ENCODE measurements at regions not wholly inside any gene's neighbourhood (a gene's known extent, or its start where the extent isn't known, plus 50 kb on each side); places are given as distances from the start of the nearest gene placed in this dataset.

DNA sequence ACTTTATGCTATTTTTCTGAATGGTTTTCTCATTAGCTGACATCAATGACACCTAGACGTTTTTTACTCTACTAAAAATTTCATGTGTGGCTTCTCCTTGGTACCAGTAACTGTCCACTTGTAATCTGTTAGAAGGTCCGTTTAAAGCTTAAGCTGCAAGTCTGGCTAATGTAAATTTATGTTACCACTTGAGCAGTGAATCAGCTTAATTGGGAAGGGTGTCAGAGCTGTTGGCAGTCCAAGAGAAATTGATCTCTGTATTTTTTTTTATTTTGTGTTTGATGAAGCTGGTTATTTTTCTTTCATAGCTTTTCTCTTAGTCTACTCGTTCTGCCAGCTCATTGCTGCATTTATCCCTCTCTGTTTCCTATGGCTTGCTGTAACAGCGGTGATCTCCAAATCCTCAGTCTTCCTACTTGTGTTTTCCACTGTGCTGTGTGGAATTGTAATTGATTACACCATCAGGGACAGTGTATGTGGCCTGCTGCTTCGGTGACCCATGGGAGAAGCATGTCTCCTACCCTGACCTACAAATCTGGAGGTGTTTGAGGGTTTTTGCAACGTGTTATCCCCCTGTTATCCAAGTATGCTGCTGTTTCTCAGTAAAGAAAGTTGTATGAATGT is 724.2 kb upstream of the REG3G start:
- Histone ChIP-seq H3K9ac (ENCODE audit: low read length) (no peak overlapping the region), H3K36me3 (ENCODE audit: control insufficient read depth, insufficient read depth, low read length) (no peaks in the 10 kb centered on the region), H3K27me3 (ENCODE audit: control insufficient read depth, insufficient read depth, low read length) (no peaks in the 10 kb centered on the region), H3K27ac (ENCODE audit: low read depth, low read length) (no peak overlapping the region), H3K4me3 (ENCODE audit: low read length) (no peak overlapping the region), H3K4me1 (ENCODE audit: control insufficient read depth, insufficient read depth, low read length) (no peaks in the 10 kb centered on the region)

DNA sequence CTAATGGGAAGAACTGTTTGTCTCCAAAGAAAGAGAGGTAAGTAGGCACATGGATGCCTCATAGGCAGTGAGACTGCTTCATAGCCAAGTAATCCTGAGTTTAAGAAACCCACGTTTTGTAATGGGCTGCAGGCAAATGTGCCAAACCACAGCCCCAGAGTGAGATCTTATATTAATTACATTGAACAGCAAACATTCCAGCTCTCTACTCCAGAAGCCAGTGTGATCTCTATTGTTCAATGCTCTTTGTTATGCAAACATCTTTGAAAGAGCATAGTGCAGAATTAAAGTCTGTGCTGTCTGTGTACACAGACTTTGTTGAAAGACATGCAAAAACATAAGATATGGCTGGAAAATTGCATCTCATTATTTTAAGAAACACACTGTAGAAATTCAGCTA is 720.8 kb upstream of the REG3G start:
- H3K27me3 ChIP-seq (ENCODE audit: control insufficient read depth, insufficient read depth, low read length) = no peaks in the 10 kb centered on the region
- H3K36me3 ChIP-seq (ENCODE audit: control insufficient read depth, insufficient read depth, low read length) = no peaks in the 10 kb centered on the region
- no peak overlapping the region for H3K9ac ChIP-seq (ENCODE audit: low read length)
- no peaks in the 10 kb centered on the region for H3K4me1 ChIP-seq (ENCODE audit: control insufficient read depth, insufficient read depth, low read length)
- H3K4me3 ChIP-seq (ENCODE audit: low read length) = no peak overlapping the region
- no peak overlapping the region for H3K27ac ChIP-seq (ENCODE audit: low read depth, low read length)

DNA sequence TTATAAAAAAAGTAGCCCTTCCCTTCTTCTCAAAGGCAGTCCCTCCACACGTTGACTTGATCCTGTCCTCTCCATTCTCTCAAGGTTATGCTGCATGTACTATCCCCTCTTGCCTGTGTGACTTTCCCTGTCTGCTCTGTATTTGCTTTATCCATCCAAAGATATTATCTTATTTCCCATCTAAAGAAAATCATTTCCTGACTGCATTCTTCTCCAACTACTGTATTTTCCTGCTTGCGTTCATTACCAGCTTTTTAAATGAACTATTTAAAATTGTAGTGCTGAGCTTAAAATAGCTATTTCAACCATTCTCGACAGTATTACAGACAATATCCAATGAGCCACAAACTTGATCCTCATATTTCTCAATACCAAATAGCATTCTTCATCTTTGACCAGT is 716.0 kb upstream of the REG3G start:
- H3K27me3 ChIP-seq (ENCODE audit: control insufficient read depth, insufficient read depth, low read length) = no peaks in the 10 kb centered on the region
- H3K9ac ChIP-seq (ENCODE audit: low read length) = no peak overlapping the region
- H3K36me3 ChIP-seq (ENCODE audit: control insufficient read depth, insufficient read depth, low read length) = no peaks in the 10 kb centered on the region
- H3K27ac ChIP-seq (ENCODE audit: low read depth, low read length) = no peak overlapping the region
- no peak overlapping the region for H3K4me3 ChIP-seq (ENCODE audit: low read length)
- H3K4me1 ChIP-seq (ENCODE audit: control insufficient read depth, insufficient read depth, low read length) = no peaks in the 10 kb centered on the region

DNA sequence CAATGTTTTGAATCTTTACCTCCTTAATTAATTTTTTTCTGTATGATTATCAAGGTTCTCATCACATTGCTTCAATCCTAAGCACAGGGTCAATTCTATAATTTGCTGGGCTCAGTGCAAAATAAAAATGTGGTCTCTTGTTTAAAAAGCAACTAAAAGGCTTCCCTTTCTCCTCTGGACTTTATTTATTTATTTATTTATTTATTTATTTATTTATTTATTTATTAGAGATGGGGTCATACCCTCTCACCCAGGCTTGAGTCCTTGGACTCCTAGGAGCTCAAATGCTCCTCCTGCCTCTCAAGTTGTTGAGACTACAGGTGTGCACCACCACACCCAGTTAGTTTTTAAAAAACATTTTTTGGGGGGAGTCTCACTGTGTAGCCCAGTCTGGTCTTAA is 710.1 kb upstream of the REG3G start:
- Histone ChIP-seq H3K4me1 (ENCODE audit: control insufficient read depth, insufficient read depth, low read length) (no peaks in the 10 kb centered on the region), H3K36me3 (ENCODE audit: control insufficient read depth, insufficient read depth, low read length) (no peaks in the 10 kb centered on the region), H3K27ac (ENCODE audit: low read depth, low read length) (no peak overlapping the region), H3K9ac (ENCODE audit: low read length) (no peak overlapping the region), H3K27me3 (ENCODE audit: control insufficient read depth, insufficient read depth, low read length) (no peaks in the 10 kb centered on the region), H3K4me3 (ENCODE audit: low read length) (no peak overlapping the region)

DNA sequence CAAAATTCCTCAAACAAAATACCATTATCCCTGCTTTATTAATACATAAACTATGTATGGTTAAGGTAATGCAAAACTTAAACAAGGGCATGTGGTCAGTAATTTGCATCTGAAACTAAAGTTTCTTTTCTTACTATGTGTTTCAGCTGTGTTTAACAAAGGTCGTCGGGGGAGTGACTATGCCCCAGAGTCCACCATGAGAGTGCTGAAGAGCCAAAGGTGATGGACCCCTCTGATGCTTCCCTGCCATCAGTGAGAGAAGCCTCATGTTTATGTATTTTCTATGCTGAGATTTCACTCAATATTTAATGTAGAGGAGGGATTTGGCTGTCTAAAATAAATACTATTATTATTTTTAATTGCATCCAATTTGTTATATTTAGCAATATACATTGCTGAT is 707.2 kb upstream of the REG3G start:
- no peaks in the 10 kb centered on the region for H3K27me3 ChIP-seq (ENCODE audit: control insufficient read depth, insufficient read depth, low read length)
- H3K27ac ChIP-seq (ENCODE audit: low read depth, low read length) = no peak overlapping the region
- H3K9ac ChIP-seq (ENCODE audit: low read length) = no peak overlapping the region
- H3K36me3 ChIP-seq (ENCODE audit: control insufficient read depth, insufficient read depth, low read length) = no peaks in the 10 kb centered on the region
- no peak overlapping the region for H3K4me3 ChIP-seq (ENCODE audit: low read length)
- H3K4me1 ChIP-seq (ENCODE audit: control insufficient read depth, insufficient read depth, low read length) = no peaks in the 10 kb centered on the region

DNA sequence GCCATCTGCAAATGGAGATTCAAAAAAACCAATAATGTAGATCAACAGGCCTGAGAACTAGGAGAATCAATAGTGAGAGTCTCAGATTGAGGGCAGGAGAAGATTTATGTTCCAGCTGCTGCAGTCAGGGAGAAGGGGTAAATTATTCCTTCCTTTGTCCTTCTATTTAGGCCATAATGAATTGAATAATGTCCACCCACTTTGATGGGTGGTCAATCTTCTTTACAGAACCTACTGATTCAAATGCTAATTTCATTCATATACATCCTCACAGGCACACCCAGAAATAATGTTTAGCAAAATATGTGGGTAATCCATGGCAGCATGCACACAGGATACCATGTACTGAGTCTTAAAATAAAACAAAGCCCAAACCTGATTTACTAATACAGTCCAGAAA is 695.3 kb upstream of the REG3G start:
- H3K4me3 ChIP-seq (ENCODE audit: low read length) = no peak overlapping the region
- H3K4me1 ChIP-seq (ENCODE audit: control insufficient read depth, insufficient read depth, low read length) = no peaks in the 10 kb centered on the region
- H3K9ac ChIP-seq (ENCODE audit: low read length) = no peak overlapping the region
- no peak overlapping the region for H3K27ac ChIP-seq (ENCODE audit: low read depth, low read length)
- no peaks in the 10 kb centered on the region for H3K36me3 ChIP-seq (ENCODE audit: control insufficient read depth, insufficient read depth, low read length)
- H3K27me3 ChIP-seq (ENCODE audit: control insufficient read depth, insufficient read depth, low read length) = no peaks in the 10 kb centered on the region

DNA sequence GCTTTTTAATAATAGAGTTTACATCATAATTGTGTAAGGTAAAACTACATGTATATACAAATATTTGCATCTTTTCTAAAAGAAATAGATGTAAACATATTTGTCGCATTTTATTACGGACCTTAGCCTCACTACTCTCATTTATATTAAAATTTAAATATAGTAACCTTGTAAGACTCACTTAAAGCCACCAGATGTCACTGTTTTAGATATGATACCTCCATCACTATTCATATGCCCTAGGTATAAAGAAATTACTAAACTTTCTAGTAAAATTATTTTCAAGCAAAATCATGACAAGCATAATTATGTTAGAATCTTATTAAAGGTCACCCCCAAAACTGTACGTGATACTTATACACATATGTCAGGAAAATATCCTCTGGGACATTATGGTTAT is 674.3 kb upstream of the REG3G start:
- H3K4me3 ChIP-seq (ENCODE audit: low read length) = no peak overlapping the region
- no peaks in the 10 kb centered on the region for H3K36me3 ChIP-seq (ENCODE audit: control insufficient read depth, insufficient read depth, low read length)
- H3K4me1 ChIP-seq (ENCODE audit: control insufficient read depth, insufficient read depth, low read length) = no peaks in the 10 kb centered on the region
- no peaks in the 10 kb centered on the region for H3K27me3 ChIP-seq (ENCODE audit: control insufficient read depth, insufficient read depth, low read length)
- no peak overlapping the region for H3K27ac ChIP-seq (ENCODE audit: low read depth, low read length)
- H3K9ac ChIP-seq (ENCODE audit: low read length) = no peak overlapping the region

DNA sequence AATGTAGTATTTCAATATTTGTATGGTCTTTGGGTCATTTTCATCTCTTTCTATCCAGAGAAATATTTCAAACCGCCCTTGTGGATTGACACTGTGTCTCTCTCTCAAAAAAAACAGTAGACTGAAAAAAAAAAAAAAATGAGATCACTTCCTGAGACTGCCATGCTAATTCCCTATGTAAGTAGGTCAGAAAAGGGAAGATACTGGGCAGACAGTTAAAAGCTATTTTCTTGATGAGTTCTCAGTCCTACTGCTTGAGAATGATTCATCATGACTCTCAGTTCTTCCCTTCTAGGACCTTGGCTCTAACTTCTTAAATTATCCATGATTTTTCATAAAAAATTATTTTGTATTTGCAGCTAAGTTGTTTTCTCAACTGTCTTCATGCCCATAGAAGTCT is 672.3 kb upstream of the REG3G start:
- Histone ChIP-seq H3K36me3 (ENCODE audit: control insufficient read depth, insufficient read depth, low read length) (no peaks in the 10 kb centered on the region), H3K27ac (ENCODE audit: low read depth, low read length) (no peak overlapping the region), H3K27me3 (ENCODE audit: control insufficient read depth, insufficient read depth, low read length) (no peaks in the 10 kb centered on the region), H3K4me1 (ENCODE audit: control insufficient read depth, insufficient read depth, low read length) (no peaks in the 10 kb centered on the region), H3K9ac (ENCODE audit: low read length) (no peak overlapping the region), H3K4me3 (ENCODE audit: low read length) (no peak overlapping the region)

DNA sequence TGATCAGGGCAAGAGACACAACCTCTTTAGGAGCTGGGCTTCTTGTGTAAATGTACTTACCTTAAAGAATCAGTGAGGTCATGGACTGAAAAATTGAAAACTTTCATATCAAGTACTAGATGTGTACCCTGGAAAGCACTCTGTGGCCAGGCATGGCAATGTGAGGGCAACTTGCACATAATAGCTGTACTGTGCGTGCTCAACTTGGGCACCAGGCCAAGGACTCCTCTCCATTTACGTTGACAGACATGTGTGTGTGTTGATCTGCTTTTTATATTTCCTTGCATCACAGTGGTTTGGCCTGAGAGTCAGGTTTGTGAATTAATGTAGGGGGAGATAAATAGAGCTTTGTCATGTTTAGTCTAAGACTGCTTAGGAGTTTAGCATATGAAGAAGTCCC is 669.5 kb upstream of the REG3G start:
- Histone ChIP-seq H3K27me3 (ENCODE audit: control insufficient read depth, insufficient read depth, low read length) (no peaks in the 10 kb centered on the region), H3K4me1 (ENCODE audit: control insufficient read depth, insufficient read depth, low read length) (no peaks in the 10 kb centered on the region), H3K4me3 (ENCODE audit: low read length) (no peak overlapping the region), H3K36me3 (ENCODE audit: control insufficient read depth, insufficient read depth, low read length) (no peaks in the 10 kb centered on the region), H3K9ac (ENCODE audit: low read length) (no peak overlapping the region), H3K27ac (ENCODE audit: low read depth, low read length) (no peak overlapping the region)

DNA sequence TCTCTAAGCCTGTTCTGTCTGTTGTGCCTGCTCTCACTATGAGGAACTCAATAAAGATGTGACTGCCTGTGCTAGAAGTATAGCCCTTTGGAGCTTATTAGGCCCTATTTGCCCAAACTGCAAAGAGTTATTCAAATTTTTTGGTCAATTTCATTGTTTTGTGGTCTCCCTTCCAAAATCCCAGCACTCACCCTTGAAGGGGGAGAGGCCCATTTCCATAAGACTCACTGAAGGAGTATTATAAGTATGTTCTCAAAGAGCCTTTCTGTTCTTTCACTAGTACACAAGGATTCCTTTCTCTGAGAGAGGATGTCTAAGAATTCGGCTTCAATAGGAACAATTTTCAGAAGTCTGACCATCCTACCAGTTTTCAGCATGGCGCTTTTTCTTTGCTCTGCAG is 641.9 kb upstream of the REG3G start:
- no peaks in the 10 kb centered on the region for H3K4me1 ChIP-seq (ENCODE audit: control insufficient read depth, insufficient read depth, low read length)
- H3K36me3 ChIP-seq (ENCODE audit: control insufficient read depth, insufficient read depth, low read length) = no peaks in the 10 kb centered on the region
- H3K27me3 ChIP-seq (ENCODE audit: control insufficient read depth, insufficient read depth, low read length) = no peaks in the 10 kb centered on the region
- H3K27ac ChIP-seq (ENCODE audit: low read depth, low read length) = no peak overlapping the region
- H3K9ac ChIP-seq (ENCODE audit: low read length) = no peak overlapping the region
- no peak overlapping the region for H3K4me3 ChIP-seq (ENCODE audit: low read length)

DNA sequence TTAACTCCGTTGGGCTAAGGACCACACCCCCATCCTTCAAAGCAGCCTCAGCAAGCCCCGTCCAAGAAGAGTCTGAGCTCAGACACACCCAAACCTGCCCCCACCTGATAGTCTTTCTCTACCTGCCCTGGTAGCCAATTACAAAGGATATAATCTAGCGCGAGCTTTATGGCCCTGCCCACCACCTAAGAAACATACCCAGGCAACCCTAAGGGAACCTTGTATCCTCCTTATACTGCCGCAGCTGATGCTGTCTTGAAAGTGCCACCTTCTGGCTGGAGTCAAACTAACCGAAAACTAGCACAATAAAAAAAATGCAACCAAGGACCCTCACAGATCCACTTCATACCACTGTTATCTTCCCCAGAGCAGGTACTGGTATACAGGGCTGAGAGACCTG is 628.3 kb upstream of the REG3G start:
- no peak overlapping the region for H3K9ac ChIP-seq (ENCODE audit: low read length)
- H3K36me3 ChIP-seq (ENCODE audit: control insufficient read depth, insufficient read depth, low read length) = no peaks in the 10 kb centered on the region
- no peaks in the 10 kb centered on the region for H3K4me1 ChIP-seq (ENCODE audit: control insufficient read depth, insufficient read depth, low read length)
- no peak overlapping the region for H3K4me3 ChIP-seq (ENCODE audit: low read length)
- H3K27me3 ChIP-seq (ENCODE audit: control insufficient read depth, insufficient read depth, low read length) = no peaks in the 10 kb centered on the region
- H3K27ac ChIP-seq (ENCODE audit: low read depth, low read length) = no peak overlapping the region

DNA sequence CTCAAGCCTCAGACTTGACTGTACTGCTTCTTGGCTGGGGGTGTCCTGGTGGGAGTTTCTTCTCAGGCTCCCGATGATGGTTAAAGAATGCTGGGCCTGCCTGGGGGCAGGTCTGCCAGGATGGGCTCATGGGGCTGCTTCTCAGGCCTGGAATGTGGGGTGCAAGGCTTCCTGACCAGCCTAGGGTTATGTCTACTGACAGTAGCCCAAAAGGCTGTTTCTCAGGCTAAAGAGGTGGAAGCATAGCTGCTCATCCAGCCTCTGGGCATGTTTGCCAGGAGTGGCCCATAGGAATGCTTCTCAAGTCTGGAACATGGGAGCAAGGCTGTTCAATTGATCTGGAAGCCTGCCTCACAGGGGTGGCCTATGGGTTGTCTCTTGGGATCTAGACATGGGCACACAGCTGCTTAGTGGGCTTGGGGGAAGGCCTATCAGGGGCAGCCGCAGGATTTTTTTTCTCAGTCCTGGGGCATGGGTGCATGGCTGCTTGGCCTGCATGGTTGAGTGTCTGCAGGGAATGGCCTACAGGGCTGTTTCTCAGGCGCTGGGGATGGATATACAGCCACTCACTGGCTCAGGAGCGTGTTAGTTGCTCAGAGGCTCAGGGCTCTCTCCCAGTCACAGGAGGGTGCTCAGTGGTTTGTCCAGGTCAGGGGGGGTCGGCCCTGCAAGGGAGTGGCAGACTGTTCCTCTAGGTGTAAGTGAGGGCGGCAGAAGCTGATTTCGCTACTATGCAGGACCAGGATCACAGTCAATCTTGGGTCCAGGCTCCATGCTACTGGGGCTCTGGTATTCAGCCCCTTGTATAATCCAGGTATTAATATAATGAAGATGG is 617.3 kb upstream of the REG3G start:
- no peak overlapping the region for H3K27ac ChIP-seq (ENCODE audit: low read depth, low read length)
- H3K36me3 ChIP-seq (ENCODE audit: control insufficient read depth, insufficient read depth, low read length) = no peaks in the 10 kb centered on the region
- no peak overlapping the region for H3K4me3 ChIP-seq (ENCODE audit: low read length)
- no peak overlapping the region for H3K9ac ChIP-seq (ENCODE audit: low read length)
- H3K4me1 ChIP-seq (ENCODE audit: control insufficient read depth, insufficient read depth, low read length) = no peaks in the 10 kb centered on the region
- no peaks in the 10 kb centered on the region for H3K27me3 ChIP-seq (ENCODE audit: control insufficient read depth, insufficient read depth, low read length)

DNA sequence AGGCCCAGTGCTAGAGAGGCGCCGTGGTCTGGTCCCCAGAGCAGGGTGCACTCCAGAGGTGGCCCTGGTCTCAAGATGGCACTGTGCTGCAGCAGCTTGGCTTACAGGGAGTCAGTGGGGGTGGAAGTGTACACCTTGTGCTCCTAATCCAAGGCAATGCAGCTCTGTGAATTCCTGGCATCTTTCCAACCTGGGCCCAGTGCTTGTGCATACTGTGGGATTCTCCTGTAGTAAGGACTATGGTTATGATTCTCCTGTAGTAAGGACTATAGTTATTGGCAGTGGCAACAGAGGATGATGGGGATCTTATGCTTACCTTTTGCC is 616.7 kb upstream of the REG3G start:
- no peak overlapping the region for H3K27ac ChIP-seq (ENCODE audit: low read depth, low read length)
- H3K9ac ChIP-seq (ENCODE audit: low read length) = no peak overlapping the region
- no peak overlapping the region for H3K4me3 ChIP-seq (ENCODE audit: low read length)
- no peaks in the 10 kb centered on the region for H3K27me3 ChIP-seq (ENCODE audit: control insufficient read depth, insufficient read depth, low read length)
- no peaks in the 10 kb centered on the region for H3K36me3 ChIP-seq (ENCODE audit: control insufficient read depth, insufficient read depth, low read length)
- H3K4me1 ChIP-seq (ENCODE audit: control insufficient read depth, insufficient read depth, low read length) = no peaks in the 10 kb centered on the region
